GM21381 (cell line): ENCODE measurements at regions not wholly inside any gene's neighbourhood (a gene's known extent, or its start where the extent isn't known, plus 50 kb on each side); places are given as distances from the start of the nearest gene placed in this dataset.
"Not testable (repeated sequence)": the region's sequence is repeated elsewhere in the genome, so short reads cannot be mapped to it uniquely, and the experiment has no call there.

ENCODE experiments used
- ATAC-seq: cut with Tn5 transposase; IDR thresholded peaks from one replicate; pipeline ENCODE4 v1.9.1; 2021; ENCODE audit warnings: mild to moderate bottlenecking, moderate library complexity; ENCODE audit not compliant: unreplicated experiment

DNA sequence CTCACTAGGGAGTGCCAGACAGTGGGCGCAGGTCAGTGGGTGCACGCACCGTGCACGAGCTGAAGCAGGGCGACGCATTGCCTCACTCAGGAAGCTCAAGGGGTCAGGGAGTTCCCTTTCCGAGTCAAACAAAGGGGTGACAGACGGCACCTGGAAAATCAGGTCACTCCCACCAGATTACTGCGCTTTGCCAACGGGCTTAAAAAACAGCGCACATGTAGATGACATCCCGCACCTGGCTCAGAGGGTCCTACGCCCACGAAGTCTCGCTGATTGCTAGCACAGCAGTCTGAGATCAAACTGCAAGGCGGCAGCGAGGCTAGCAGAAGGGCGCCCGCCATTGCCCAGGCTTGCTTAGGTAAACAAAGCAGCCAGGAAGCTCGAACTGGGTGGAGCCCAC is 428.5 kb upstream of the SLC39A10 start:
- not testable (repeated sequence) for ATAC-seq

GRCh38 chr2:195214072-195214471 is 443.0 kb upstream of the SLC39A10 start:
- no peak for ATAC-seq

DNA sequence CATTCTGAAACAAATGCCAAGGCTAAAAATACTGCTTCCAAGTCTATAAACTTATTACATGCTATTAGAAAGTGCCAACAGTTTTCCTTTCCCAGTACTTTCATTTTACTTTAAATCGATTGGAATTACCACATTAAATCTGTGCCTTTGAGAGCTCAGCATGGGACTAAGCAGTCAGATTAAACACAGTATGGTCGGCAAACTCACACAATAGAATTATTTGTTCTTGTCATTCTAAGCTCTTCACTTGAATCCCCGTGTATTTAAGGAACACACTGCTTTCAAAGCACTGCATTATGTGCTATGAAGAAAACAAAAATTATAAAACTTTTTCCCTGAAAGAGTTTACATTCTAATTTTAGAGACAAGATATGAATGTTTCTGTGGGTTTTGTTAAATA is 444.4 kb upstream of the SLC39A10 start:
- no peak for ATAC-seq

GRCh38 chr2:195202163-195202845 is 454.7 kb upstream of the SLC39A10 start:
- ATAC-seq = no peak

DNA sequence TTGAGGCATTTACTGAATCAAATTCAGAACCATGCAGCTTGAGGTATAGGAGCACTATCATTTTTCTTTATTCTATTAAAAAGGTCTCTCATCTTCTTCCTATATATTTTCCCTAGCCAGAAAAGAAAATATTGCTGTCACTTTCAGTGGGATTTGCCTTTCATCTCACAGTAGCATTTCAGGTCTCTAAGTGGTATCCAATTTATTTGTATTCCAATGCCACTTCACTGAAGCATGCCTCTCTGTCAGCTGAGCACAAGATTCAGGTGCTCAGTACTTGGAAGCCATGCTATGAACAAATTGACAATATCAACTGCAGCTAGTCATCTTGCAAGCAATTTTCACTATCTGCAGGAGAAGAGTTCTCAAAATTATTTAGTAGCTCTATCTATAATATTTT is 457.2 kb upstream of the SLC39A10 start:
- ATAC-seq = no peak

GRCh38 chr2:195181059-195181705 is 475.8 kb upstream of the SLC39A10 start:
- ATAC-seq = no peak

GRCh38 chr2:195168369-195168768 is 488.7 kb upstream of the SLC39A10 start:
- no peak for ATAC-seq

DNA sequence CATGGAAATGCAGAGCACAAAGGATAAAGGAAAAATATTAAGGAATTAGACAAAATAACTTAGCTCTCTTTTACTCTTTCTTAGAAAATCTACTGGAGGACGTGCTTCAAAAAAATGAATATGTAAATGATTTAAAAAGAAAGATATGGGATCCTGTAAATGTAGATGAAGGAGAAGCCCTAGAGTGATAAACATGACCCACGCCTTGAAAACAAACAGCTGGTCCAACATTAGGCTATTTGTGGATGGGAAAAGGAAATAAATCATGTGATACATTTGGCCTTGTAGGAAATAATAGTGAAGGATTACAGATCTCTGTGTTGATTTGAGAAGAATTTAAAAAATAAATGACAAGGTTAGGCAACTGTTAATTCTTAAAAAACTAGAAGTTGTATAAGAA is 492.1 kb upstream of the SLC39A10 start:
- no peak for ATAC-seq

- no peak for ATAC-seq
Observed at GRCh38 chr2:195162918-195163317, 494.1 kb upstream of the SLC39A10 start.

GRCh38 chr2:195162194-195162593 is 494.8 kb upstream of the SLC39A10 start:
- no peak for ATAC-seq

DNA sequence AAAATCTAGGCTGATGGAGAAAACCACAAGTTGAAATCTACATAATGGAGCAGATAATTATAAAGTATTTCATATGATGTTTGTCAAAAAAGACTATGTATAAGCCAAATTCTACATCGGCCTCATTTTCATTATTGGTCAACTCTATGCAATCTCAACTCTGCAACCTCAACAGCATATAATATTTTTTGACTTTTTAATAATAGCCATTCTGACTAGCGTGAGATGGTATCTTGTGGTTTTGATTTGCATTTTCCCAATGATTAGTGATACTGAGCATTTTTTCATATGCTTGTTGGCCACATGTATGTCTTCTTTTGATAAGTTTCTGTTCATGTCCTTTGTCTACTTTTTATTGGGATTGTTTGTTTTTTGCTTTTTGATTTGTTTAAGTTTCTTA is 496.1 kb upstream of the SLC39A10 start:
- ATAC-seq = no peak

DNA sequence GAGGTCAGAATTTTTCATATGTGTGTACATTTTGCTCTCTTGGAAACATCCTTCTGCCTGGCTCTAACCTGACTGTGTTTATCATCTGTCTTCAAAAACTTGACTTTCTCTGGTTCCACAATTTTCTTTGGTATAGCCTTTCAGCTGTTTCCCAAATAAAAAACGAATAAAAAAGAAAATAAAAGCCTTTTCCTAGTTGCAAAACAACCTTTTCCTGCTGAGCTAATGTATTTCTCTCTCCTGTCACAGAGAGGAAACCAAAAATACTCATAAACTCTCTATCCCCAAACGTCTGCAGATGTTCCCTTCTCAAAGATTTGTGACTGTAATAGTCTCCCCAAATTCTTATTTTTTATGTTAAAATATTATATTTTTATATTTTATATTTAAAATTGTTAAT is 505.3 kb upstream of the SLC39A10 start:
- no peak for ATAC-seq

DNA sequence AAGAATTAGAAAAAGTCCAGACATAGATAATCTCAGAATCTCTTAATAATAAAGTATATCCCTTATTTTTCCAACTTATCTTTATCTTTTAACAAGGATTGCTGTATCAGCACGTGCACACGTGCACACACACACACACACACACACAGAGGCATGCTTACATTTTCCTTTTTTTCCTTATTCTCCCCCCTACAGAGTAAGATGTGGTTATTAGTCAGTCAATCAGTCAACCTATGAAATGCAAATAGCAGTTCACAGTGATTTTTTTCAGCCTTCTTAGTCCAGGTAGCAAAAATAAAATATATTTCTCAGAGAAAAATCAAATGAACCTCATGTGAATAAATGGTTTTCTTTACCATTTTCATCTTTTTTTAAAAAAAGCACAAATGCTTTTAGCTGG is 506.2 kb upstream of the SLC39A10 start:
- ATAC-seq = no peak

GRCh38 chr2:195148004-195148403 is 509.0 kb upstream of the SLC39A10 start:
- no peak for ATAC-seq

GRCh38 chr2:195146761-195147541 is 510.1 kb upstream of the SLC39A10 start:
- no peak for ATAC-seq

GRCh38 chr2:195138435-195138834 is 518.6 kb upstream of the SLC39A10 start:
- ATAC-seq = no peak

- not testable (repeated sequence) for ATAC-seq
Observed at GRCh38 chr2:195125889-195126288, 531.1 kb upstream of the SLC39A10 start.

- ATAC-seq = no peak
Observed at GRCh38 chr2:195124391-195125079, 532.5 kb upstream of the SLC39A10 start.

DNA sequence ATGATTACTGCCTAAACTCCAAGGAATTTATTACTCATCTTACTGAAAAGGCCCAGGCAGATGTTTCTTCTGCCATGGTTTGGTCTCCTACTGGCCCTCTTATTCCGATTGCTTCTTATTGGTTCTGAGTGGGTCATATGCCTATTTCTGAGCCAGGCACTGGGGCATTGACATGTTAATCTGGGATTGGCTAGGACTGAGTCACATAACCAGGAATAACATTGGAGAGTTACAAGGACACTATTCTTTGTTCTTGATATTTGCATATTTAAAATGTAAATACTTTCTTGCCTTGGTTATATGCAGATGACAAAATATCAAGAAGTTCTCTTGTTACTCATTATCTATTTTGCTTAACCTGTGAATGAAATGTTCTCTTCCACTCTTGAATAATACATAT is 534.4 kb upstream of the SLC39A10 start:
- ATAC-seq = no peak

DNA sequence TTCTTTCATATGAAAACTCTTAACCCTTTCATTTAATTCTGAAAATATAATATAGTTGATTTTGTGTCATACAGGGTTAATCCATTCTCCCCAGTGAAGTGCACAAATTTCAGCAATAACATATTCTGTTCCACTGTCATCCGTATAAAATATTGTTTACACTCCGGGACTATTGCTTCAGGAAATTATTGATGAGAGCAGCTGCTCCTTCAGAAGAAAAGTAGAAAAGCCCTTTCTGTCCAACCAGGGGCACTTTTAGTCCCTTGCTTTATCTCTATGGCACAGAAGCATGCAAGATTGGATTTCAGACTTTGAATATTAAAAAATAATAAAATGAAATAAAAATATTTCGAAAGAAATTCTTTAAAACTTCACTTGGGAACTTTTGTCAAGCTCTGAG is 535.7 kb upstream of the SLC39A10 start:
- ATAC-seq = no peak

DNA sequence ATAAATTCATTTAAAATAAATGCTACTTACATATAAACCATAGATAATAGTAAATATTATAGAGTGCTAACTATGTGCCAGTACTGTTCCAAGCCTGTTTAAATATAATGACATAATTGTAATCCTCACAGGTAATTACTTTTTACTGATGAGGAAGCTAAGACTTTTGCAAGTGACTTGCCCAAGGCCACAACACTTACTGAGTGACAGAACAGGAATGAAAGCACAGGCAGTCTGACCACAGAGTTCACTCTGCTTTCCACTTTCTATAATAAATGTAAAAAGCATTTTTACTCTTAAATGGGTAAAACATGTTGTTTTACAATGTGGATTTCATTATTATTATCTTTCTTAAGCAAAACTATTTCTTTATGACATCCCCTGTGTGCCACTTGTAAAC is 537.8 kb upstream of the SLC39A10 start:
- ATAC-seq = no peak
